Limb (tissue), 2 donors: ENCODE measurements at regions not wholly inside any gene's neighbourhood (a gene's known extent, or its start where the extent isn't known, plus 50 kb on each side); places are given as distances from the start of the nearest gene placed in this dataset.

Experiments used
- DNase-seq, 2 donors: peaks; one replicate each; pipeline ENCODE4 v3.0.0-alpha.2; 2016; ENCODE audit errors: extremely low spot score in 2 of 2

- DNase-seq: no peak
These were observed 54.2 kb upstream of the PARD3 start for GRCh38 chr10:34869135-34869836.

GRCh38 chr10:34868589-34868988 is 53.5 kb upstream of the PARD3 start:
- no peak for DNase-seq

GRCh38 chr10:34866848-34867247 is 51.8 kb upstream of the PARD3 start:
- DNase-seq: no peak
